Loucy (cell line): ENCODE measurements at regions not wholly inside any gene's neighbourhood (a gene's known extent, or its start where the extent isn't known, plus 50 kb on each side); places are given as distances from the start of the nearest gene placed in this dataset.

Source experiments
- H2AFZ ChIP-seq: fragments of 200-600 bp; sonication (generic); 2 replicates; pipeline ENCODE4 v1.6.0; 2016; ENCODE audit warnings: antibody characterized with exemption, mild to moderate bottlenecking, low read length, moderate library complexity
- H3F3A ChIP-seq: fragments of 200-600 bp; 2 replicates; pipeline ENCODE4 v1.6.0; 2016; ENCODE audit warnings: antibody characterized with exemption, low read depth, mild to moderate bottlenecking
- H3K27me3 ChIP-seq: fragments of 200-600 bp; sonication (generic); 2 replicates; pipeline ENCODE4 v1.6.1; 2014; ENCODE audit warnings: low read length, mild to moderate bottlenecking; ENCODE audit not compliant: insufficient read depth, poor library complexity, severe bottlenecking
- H3K36me3 ChIP-seq: fragments of 200-600 bp; sonication (generic); 2 replicates; pipeline ENCODE4 v1.6.1; 2016; ENCODE audit warnings: low read length; ENCODE audit not compliant: insufficient read depth
- H3K4me1 ChIP-seq: fragments of 200-600 bp; sonication (generic); 2 replicates; pipeline ENCODE4 v1.5.1; 2014; ENCODE audit warnings: low read length, mild to moderate bottlenecking; ENCODE audit not compliant: insufficient read depth, poor library complexity, severe bottlenecking
- H3K4me2 ChIP-seq: fragments of 200-600 bp; sonication (generic); 2 replicates; pipeline ENCODE4 v1.6.0; 2014; ENCODE audit warnings: antibody characterized with exemption, low read length, low read depth, mild to moderate bottlenecking; ENCODE audit not compliant: poor library complexity, severe bottlenecking
- H3K4me3 ChIP-seq: fragments of 200-600 bp; sonication (generic); 2 replicates; pipeline ENCODE4 v1.5.1; 2014; ENCODE audit warnings: low read length, mild to moderate bottlenecking, mixed read lengths; ENCODE audit not compliant: poor library complexity, severe bottlenecking
- H3K79me2 ChIP-seq: fragments of 200-600 bp; sonication (generic); 2 replicates; pipeline ENCODE4 v1.6.1; 2014; ENCODE audit warnings: low read length; ENCODE audit not compliant: insufficient read depth
- H3K9ac ChIP-seq: fragments of 200-600 bp; sonication (generic); 2 replicates; pipeline ENCODE4 v1.6.0; 2014; ENCODE audit warnings: mild to moderate bottlenecking, low read depth, low read length, moderate library complexity; ENCODE audit not compliant: poor library complexity, severe bottlenecking
- H3K9me2 ChIP-seq: fragments of 200-600 bp; sonication (generic); replicated peaks from 2 replicates; pipeline ENCODE4 v1.6.1; 2016; ENCODE audit warnings: low read depth, low read length, mixed read lengths
- H3K9me3 ChIP-seq: fragments of 200-600 bp; sonication (generic); 2 replicates; pipeline ENCODE4 v1.6.1; 2014; ENCODE audit warnings: mild to moderate bottlenecking, antibody characterized with exemption, low read length, low read depth; ENCODE audit not compliant: insufficient read depth
- H4K20me1 ChIP-seq: fragments of 200-600 bp; sonication (generic); 2 replicates; pipeline ENCODE4 v1.6.0; 2014; ENCODE audit warnings: antibody characterized with exemption, low read length, mild to moderate bottlenecking; ENCODE audit not compliant: insufficient read depth, poor library complexity, severe bottlenecking
- EZH2phosphoT487 ChIP-seq: fragments of 200-600 bp; IDR thresholded peaks from 2 replicates; pipeline ENCODE4 v1.6.1; 2018; ENCODE audit warnings: antibody characterized with exemption, mild to moderate bottlenecking, moderate library complexity, borderline replicate concordance
- TF ChIP-seq, protein P1 (sequence below): fragments of 200-600 bp; sonication (generic); conservative IDR thresholded peaks from 2 replicates; pipeline ENCODE4 v1.5.1; 2014; ENCODE audit warnings: mild to moderate bottlenecking, antibody characterized with exemption, low read length

DNA sequence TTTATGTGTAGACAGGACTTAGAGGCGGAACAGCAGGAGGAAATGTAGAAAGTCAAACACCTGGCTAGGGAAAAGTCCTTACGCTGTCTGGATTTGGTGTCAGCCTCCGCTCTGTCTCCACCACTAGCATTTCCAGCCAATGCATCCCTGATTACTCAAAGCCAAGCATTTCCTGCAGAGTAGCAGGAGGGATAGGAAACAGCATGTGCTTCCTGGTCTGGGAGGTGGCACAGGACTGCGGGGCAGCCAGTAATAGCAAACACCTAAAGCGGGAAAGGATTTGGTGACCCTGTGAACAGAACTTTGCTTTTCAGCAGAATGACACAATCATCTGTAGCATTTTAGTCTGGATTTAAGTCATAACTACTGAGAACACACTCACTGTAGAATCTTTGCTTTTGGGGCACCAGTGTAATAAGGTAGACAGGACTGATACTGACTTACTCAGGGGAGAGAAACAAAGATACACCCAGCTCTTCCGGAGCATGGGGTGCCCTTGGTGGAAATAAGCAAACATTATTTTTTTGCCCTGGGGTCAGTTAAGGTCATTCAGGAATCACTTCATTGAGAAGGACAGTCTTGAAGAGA lies 133.3 kb upstream of the AHI1 start:
- Histone ChIP-seq H2AFZ (no peak overlapping the region), H3K9me3 (no peaks in the 10 kb centered on the region), H3K9ac (no peak overlapping the region), H3K9me2 (no peaks in the 10 kb centered on the region), H3K27me3 (no peaks in the 10 kb centered on the region), H3K4me2 (no peak overlapping the region), H3F3A (no peaks in the 10 kb centered on the region), H3K79me2 (no peaks in the 10 kb centered on the region), H4K20me1 (no peaks in the 10 kb centered on the region), H3K4me3 (no peak overlapping the region), H3K4me1 (no peaks in the 10 kb centered on the region), H3K36me3 (no peaks in the 10 kb centered on the region)
- no peak for TF ChIP-seq EZH2phosphoT487
- TF ChIP-seq, protein P1, sequence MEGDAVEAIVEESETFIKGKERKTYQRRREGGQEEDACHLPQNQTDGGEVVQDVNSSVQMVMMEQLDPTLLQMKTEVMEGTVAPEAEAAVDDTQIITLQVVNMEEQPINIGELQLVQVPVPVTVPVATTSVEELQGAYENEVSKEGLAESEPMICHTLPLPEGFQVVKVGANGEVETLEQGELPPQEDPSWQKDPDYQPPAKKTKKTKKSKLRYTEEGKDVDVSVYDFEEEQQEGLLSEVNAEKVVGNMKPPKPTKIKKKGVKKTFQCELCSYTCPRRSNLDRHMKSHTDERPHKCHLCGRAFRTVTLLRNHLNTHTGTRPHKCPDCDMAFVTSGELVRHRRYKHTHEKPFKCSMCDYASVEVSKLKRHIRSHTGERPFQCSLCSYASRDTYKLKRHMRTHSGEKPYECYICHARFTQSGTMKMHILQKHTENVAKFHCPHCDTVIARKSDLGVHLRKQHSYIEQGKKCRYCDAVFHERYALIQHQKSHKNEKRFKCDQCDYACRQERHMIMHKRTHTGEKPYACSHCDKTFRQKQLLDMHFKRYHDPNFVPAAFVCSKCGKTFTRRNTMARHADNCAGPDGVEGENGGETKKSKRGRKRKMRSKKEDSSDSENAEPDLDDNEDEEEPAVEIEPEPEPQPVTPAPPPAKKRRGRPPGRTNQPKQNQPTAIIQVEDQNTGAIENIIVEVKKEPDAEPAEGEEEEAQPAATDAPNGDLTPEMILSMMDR: no peak

DNA sequence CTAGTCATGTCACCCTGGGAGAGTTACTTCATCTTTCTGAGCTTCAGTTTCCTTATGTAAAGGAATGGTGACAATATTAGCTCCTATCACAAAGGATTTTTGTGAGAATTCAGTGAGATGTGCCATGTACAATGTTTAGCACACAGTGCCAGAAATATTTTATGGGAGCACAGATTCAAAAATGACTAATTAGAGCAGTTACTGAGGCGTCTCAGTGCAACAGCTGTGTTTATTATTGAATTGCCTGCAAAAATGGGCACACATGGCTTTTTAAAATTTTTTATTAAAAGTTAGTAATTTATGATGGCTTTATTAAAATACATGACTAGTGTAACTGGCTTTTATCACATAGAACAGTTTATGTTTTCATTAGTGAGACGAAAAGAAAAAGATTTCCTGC lies 134.3 kb upstream of the AHI1 start:
- H3K36me3 ChIP-seq: no peaks in the 10 kb centered on the region
- H2AFZ ChIP-seq: no peak overlapping the region
- no peak overlapping the region for H3K4me2 ChIP-seq
- H3K9me2 ChIP-seq: no peaks in the 10 kb centered on the region
- H3K27me3 ChIP-seq: no peaks in the 10 kb centered on the region
- no peaks in the 10 kb centered on the region for H3K9me3 ChIP-seq
- H3F3A ChIP-seq: no peaks in the 10 kb centered on the region
- H3K4me1 ChIP-seq: no peaks in the 10 kb centered on the region
- no peak overlapping the region for H3K4me3 ChIP-seq
- no peak overlapping the region for H3K9ac ChIP-seq
- no peaks in the 10 kb centered on the region for H3K79me2 ChIP-seq
- H4K20me1 ChIP-seq: no peaks in the 10 kb centered on the region
- TF ChIP-seq EZH2phosphoT487: no peak
- TF ChIP-seq, protein P1: no peak

DNA sequence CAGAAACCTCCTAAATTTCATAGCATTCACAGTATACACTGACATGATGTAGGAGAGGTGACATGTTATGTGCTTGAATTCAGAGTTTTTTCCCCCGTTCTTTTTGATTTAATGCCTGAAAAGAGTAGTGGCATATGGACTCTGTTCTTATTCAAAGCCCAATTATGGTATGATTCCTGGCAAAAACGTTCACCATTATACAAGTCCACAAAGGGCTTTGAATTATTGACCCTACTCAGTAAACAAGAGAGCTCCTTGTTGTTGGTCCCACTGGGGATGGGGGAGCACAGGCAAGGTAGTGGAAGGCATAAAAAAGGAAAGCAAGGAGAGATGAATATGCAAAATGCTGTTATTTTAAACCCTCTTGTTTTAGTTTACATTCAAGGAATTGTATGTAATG lies 136.0 kb upstream of the AHI1 start:
- Histone ChIP-seq H3K9me2 (no peaks in the 10 kb centered on the region), H3K9me3 (no peaks in the 10 kb centered on the region), H3K4me1 (no peaks in the 10 kb centered on the region), H4K20me1 (no peaks in the 10 kb centered on the region), H3K36me3 (no peaks in the 10 kb centered on the region), H3K27me3 (no peaks in the 10 kb centered on the region), H3F3A (no peaks in the 10 kb centered on the region), H3K4me3 (no peak overlapping the region), H2AFZ (no peak overlapping the region), H3K4me2 (no peak overlapping the region), H3K9ac (no peak overlapping the region), H3K79me2 (no peaks in the 10 kb centered on the region)
- TF ChIP-seq EZH2phosphoT487: no peak
- TF ChIP-seq, protein P1: no peak
